WTC11 (cell line): ENCODE measurements at regions not wholly inside any gene's neighbourhood (a gene's known extent, or its start where the extent isn't known, plus 50 kb on each side); places are given as distances from the start of the nearest gene placed in this dataset.

Source experiments
- ATAC-seq: fragments of 200-7000 bp; cut with Tn5 transposase; 2 replicates; pipeline ENCODE4 v1.10.0; 2021; ENCODE audit warnings: mild to moderate bottlenecking, moderate library complexity
- CTCF ChIA-PET: fragments of 300-600 bp; sonication (Branson Sonifier 250); formaldehyde crosslinking; loops from one replicate; lab custom pipeline; 2021; ENCODE audit warnings: antibody characterized with exemption; lab: Charles Lee
- POLR2A ChIA-PET: fragments of 350-600 bp; sonication (Branson Sonifier 250); formaldehyde crosslinking; loops from one replicate; lab custom pipeline; 2021; ENCODE audit warnings: antibody characterized with exemption; lab: Charles Lee
- DNase-seq: peaks from one replicate; pipeline ENCODE4 v3.0.0; 2021; ENCODE audit warnings: low spot score
- H3K27ac Mint-ChIP-seq: 2 replicates; pipeline ENCODE4 v1.8.0; 2021; ENCODE audit warnings: mixed read lengths
- H3K27me3 Mint-ChIP-seq: 2 replicates; pipeline ENCODE4 v1.8.0; 2021; ENCODE audit warnings: low read depth, mild to moderate bottlenecking, moderate library complexity, mixed read lengths
- H3K36me3 Mint-ChIP-seq: 2 replicates; pipeline ENCODE4 v1.8.0; 2021; ENCODE audit warnings: mixed read lengths
- H3K4me1 Mint-ChIP-seq: 2 replicates; pipeline ENCODE4 v1.8.0; 2022; ENCODE audit warnings: mixed read lengths
- H3K4me3 Mint-ChIP-seq: 2 replicates; pipeline ENCODE4 v1.8.0; 2021; ENCODE audit warnings: mild to moderate bottlenecking, moderate library complexity, mixed read lengths
- H3K9me3 Mint-ChIP-seq: 2 replicates; pipeline ENCODE4 v1.8.0; 2021; ENCODE audit warnings: mixed read lengths
- ATF1 ChIP-seq: sonication (generic); formaldehyde crosslinking; IDR thresholded peaks from 2 replicates; pipeline ENCODE4 v1.8.1; 2023; ENCODE audit warnings: mild to moderate bottlenecking, moderate library complexity, missing genetic modification reagents
- ATF3 ChIP-seq: sonication (generic); formaldehyde crosslinking; conservative IDR thresholded peaks from 2 replicates; pipeline ENCODE4 v1.8.1; 2022; ENCODE audit warnings: mild to moderate bottlenecking, missing genetic modification reagents
- ATF6 ChIP-seq: sonication (generic); formaldehyde crosslinking; IDR thresholded peaks from 2 replicates; pipeline ENCODE4 v1.8.1; 2023; ENCODE audit warnings: mild to moderate bottlenecking, missing genetic modification reagents
- EMX1 ChIP-seq: fragments of 250-450 bp; sonication (Bioruptor Pico); IDR thresholded peaks from 2 replicates; pipeline ENCODE4 v1.8.0; 2021; ENCODE audit warnings: mild to moderate bottlenecking
- ESRRA ChIP-seq: sonication (generic); formaldehyde crosslinking; IDR thresholded peaks from 2 replicates; pipeline ENCODE4 v1.8.1; 2022; ENCODE audit warnings: mild to moderate bottlenecking, missing genetic modification reagents, borderline replicate concordance
- GRHL2 ChIP-seq: fragments of 250-450 bp; sonication (Bioruptor Pico); IDR thresholded peaks from 2 replicates; pipeline ENCODE4 v1.8.0; 2022; ENCODE audit warnings: mild to moderate bottlenecking, moderate library complexity; ENCODE audit not compliant: insufficient replicate concordance, severe bottlenecking
- IRF2 ChIP-seq: sonication (generic); formaldehyde crosslinking; IDR thresholded peaks from 2 replicates; pipeline ENCODE4 v1.8.0; 2022; ENCODE audit warnings: low read depth, missing genetic modification reagents, borderline replicate concordance
- NR3C1 ChIP-seq: sonication (generic); formaldehyde crosslinking; conservative IDR thresholded peaks from 2 replicates; pipeline ENCODE4 v1.8.1; 2023; ENCODE audit warnings: low read depth, mild to moderate bottlenecking, missing genetic modification reagents
- PRDM15 ChIP-seq: sonication (generic); formaldehyde crosslinking; IDR thresholded peaks from 2 replicates; pipeline ENCODE4 v1.8.0; 2022; ENCODE audit warnings: missing genetic modification reagents
- PRRX2 ChIP-seq: fragments of 250-450 bp; sonication (Bioruptor Pico); IDR thresholded peaks from 2 replicates; pipeline ENCODE4 v1.8.0; 2021; ENCODE audit warnings: mild to moderate bottlenecking
- SP1 ChIP-seq: sonication (generic); formaldehyde crosslinking; conservative IDR thresholded peaks from 2 replicates; pipeline ENCODE4 v1.8.1; 2022; ENCODE audit warnings: missing genetic modification reagents
- TCF7 ChIP-seq: sonication (generic); formaldehyde crosslinking; IDR thresholded peaks from 2 replicates; pipeline ENCODE4 v1.8.0; 2022; ENCODE audit warnings: mild to moderate bottlenecking, low read depth, missing genetic modification reagents, moderate library complexity
- TP53 ChIP-seq: sonication (generic); formaldehyde crosslinking; IDR thresholded peaks from 2 replicates; pipeline ENCODE4 v1.8.1; 2023; ENCODE audit warnings: mild to moderate bottlenecking, missing genetic modification reagents
- USF2 ChIP-seq: sonication (generic); formaldehyde crosslinking; IDR thresholded peaks from 2 replicates; pipeline ENCODE4 v1.8.1; 2023; ENCODE audit warnings: mild to moderate bottlenecking, missing genetic modification reagents, moderate library complexity
- ZNF263 ChIP-seq: sonication (generic); formaldehyde crosslinking; IDR thresholded peaks from 2 replicates; pipeline ENCODE4 v1.8.1; 2022; ENCODE audit warnings: low read depth, mild to moderate bottlenecking, moderate library complexity, missing genetic modification reagents
- ZNF317 ChIP-seq: sonication (generic); formaldehyde crosslinking; IDR thresholded peaks from 2 replicates; pipeline ENCODE4 v1.8.1; 2023; ENCODE audit warnings: low read depth, mild to moderate bottlenecking, moderate library complexity, missing genetic modification reagents, borderline replicate concordance
- TF ChIP-seq, protein P1 (sequence below): sonication (generic); formaldehyde crosslinking; conservative IDR thresholded peaks from 2 replicates; pipeline ENCODE4 v1.8.1; 2023; ENCODE audit warnings: mild to moderate bottlenecking, low read depth, missing genetic modification reagents, moderate library complexity
- TF ChIP-seq, protein P2 (sequence below): sonication (generic); formaldehyde crosslinking; IDR thresholded peaks from 2 replicates; pipeline ENCODE4 v1.8.1; 2022; ENCODE audit warnings: missing genetic modification reagents, borderline replicate concordance
- TF ChIP-seq, protein P3 (sequence below): fragments of 250-450 bp; sonication (Bioruptor Pico); IDR thresholded peaks from 2 replicates; pipeline ENCODE4 v1.9.0; 2021; ENCODE audit warnings: mild to moderate bottlenecking

- TF ChIP-seq NR3C1 (no peak), PRDM15 (no peak), USF2 (CRISPR knock-in tag) (no peak), ZNF317 (CRISPR knock-in tag) (no peak)
Observed at GRCh38 chr5:4555725-4556285, 584.3 kb upstream of the ADAMTS16 start (continued).

DNA sequence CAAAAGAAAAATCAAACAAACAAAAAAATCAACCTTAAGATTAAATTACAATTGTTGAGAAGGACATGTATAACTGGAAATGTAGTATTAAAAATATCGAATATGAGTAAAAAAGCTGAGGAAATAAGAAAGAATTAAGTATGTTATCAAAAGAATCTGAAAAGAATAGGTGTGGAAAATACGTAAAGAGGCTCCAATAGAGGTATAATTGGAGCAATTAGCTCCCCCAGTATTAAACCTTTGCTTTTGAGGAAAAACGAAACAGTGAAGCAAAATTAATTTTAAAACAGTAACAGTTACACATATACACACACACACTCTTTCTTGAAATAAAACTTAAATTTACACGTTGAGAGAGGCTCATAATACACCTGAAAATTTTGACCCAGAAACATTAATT lies 578.7 kb upstream of the ADAMTS16 start:
- peaks cover 16% of the 10 kb centered on the region for H3K4me1 Mint-ChIP-seq
- no peaks in the 10 kb centered on the region; the same call in 1 of the 2 replicates for H3K27me3 Mint-ChIP-seq
- H3K9me3 Mint-ChIP-seq: peaks cover 15% of the 10 kb centered on the region
- peaks cover 14% of the 10 kb centered on the region for H3K36me3 Mint-ChIP-seq
- ATAC-seq: no peak
- POLR2A ChIA-PET: interaction anchor here (0.6 kb wide), 1 partner anchor 86 kb away, joined by 4 read pairs; no protein-coding TSS in a partner anchor
- H3K4me3 Mint-ChIP-seq: no peak overlapping the region
- H3K27ac Mint-ChIP-seq: no peak overlapping the region
- TF ChIP-seq IRF2: no peak
- TF ChIP-seq ATF3 (CRISPR knock-in tag): no peak
- TF ChIP-seq ATF6: no peak
- no peak for TF ChIP-seq SP1 (CRISPR knock-in tag)
- no peak for TF ChIP-seq PRRX2 (CRISPR knock-in tag)
- TF ChIP-seq TP53: no peak
- no peak for TF ChIP-seq TCF7 (CRISPR knock-in tag)
- TF ChIP-seq, protein P1, sequence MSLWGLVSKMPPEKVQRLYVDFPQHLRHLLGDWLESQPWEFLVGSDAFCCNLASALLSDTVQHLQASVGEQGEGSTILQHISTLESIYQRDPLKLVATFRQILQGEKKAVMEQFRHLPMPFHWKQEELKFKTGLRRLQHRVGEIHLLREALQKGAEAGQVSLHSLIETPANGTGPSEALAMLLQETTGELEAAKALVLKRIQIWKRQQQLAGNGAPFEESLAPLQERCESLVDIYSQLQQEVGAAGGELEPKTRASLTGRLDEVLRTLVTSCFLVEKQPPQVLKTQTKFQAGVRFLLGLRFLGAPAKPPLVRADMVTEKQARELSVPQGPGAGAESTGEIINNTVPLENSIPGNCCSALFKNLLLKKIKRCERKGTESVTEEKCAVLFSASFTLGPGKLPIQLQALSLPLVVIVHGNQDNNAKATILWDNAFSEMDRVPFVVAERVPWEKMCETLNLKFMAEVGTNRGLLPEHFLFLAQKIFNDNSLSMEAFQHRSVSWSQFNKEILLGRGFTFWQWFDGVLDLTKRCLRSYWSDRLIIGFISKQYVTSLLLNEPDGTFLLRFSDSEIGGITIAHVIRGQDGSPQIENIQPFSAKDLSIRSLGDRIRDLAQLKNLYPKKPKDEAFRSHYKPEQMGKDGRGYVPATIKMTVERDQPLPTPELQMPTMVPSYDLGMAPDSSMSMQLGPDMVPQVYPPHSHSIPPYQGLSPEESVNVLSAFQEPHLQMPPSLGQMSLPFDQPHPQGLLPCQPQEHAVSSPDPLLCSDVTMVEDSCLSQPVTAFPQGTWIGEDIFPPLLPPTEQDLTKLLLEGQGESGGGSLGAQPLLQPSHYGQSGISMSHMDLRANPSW (CRISPR knock-in tag): no peak
- TF ChIP-seq ATF1 (CRISPR knock-in tag): no peak
- no peak for TF ChIP-seq GRHL2 (CRISPR knock-in tag)
- TF ChIP-seq ESRRA: no peak
- TF ChIP-seq, protein P2, sequence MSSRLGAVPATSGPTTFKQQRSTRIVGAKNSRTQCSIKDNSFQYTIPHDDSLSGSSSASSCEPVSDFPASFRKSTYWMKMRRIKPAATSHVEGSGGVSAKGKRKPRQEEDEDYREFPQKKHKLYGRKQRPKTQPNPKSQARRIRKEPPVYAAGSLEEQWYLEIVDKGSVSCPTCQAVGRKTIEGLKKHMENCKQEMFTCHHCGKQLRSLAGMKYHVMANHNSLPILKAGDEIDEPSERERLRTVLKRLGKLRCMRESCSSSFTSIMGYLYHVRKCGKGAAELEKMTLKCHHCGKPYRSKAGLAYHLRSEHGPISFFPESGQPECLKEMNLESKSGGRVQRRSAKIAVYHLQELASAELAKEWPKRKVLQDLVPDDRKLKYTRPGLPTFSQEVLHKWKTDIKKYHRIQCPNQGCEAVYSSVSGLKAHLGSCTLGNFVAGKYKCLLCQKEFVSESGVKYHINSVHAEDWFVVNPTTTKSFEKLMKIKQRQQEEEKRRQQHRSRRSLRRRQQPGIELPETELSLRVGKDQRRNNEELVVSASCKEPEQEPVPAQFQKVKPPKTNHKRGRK (CRISPR knock-in tag): no peak
- TF ChIP-seq, protein P3, sequence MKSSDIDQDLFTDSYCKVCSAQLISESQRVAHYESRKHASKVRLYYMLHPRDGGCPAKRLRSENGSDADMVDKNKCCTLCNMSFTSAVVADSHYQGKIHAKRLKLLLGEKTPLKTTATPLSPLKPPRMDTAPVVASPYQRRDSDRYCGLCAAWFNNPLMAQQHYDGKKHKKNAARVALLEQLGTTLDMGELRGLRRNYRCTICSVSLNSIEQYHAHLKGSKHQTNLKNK: no peak
- no peak for TF ChIP-seq EMX1
- TF ChIP-seq USF2 (CRISPR knock-in tag): no peak
- no peak for TF ChIP-seq ZNF263 (CRISPR knock-in tag)
- CTCF ChIA-PET: no interaction called here
- no peak for DNase-seq
